Suprapubic skin (tissue), 4 donors: ENCODE measurements at regions not wholly inside any gene's neighbourhood (a gene's known extent, or its start where the extent isn't known, plus 50 kb on each side); places are given as distances from the start of the nearest gene placed in this dataset.

Experiments used
- CTCF ChIP-seq, 2 donors: fragments of 200-600 bp in 1 of 2; fragments of 450-650 bp in 1 of 2; sonication (generic) in 1 of 2; IDR thresholded peaks; one replicate each; pipeline ENCODE4 v1.5.1; 2016 to 2019; ENCODE audit warnings: antibody characterized with exemption in 2 of 2, mild to moderate bottlenecking in 1 of 2, moderate library complexity in 1 of 2
- EP300 ChIP-seq: sonication (generic); formaldehyde crosslinking; IDR thresholded peaks from one replicate; pipeline ENCODE4 v1.6.1; 2017; ENCODE audit warnings: antibody characterized with exemption
- POLR2A ChIP-seq, 2 donors: fragments of 450-650 bp; IDR thresholded peaks; one replicate each; pipeline ENCODE4 v1.6.1; 2017; ENCODE audit warnings: antibody characterized with exemption in 2 of 2, mild to moderate bottlenecking in 2 of 2, moderate library complexity in 2 of 2
- POLR2AphosphoS5 ChIP-seq, 3 donors: sonication (generic); formaldehyde crosslinking; IDR thresholded peaks; one replicate each; pipeline ENCODE4 v1.6.1; 2017; ENCODE audit warnings: antibody characterized with exemption in 3 of 3

GRCh38 chr14:62505045-62505444, 540.2 kb downstream of the KCNH5 start:
- TF ChIP-seq CTCF (IDR thresholded peaks at IDR 0.05): no peak
- no peak for TF ChIP-seq POLR2A (IDR thresholded peaks at IDR 0.05)
- TF ChIP-seq POLR2AphosphoS5 (IDR thresholded peaks at IDR 0.05): no peak
- no peak for TF ChIP-seq EP300
